NCI-H1092 treated with DMSO at 0.1 percent for 48 hours (cell line): ENCODE measurements at regions not wholly inside any gene's neighbourhood (a gene's known extent, or its start where the extent isn't known, plus 50 kb on each side); places are given as distances from the start of the nearest gene placed in this dataset.
A peak's percentile ranks its signal among the peaks of the same experiment; 100 is the strongest.

ENCODE experiments used
- DNase-seq: peaks from one replicate; lab custom pipeline; 2025; lab: John Stamatoyannopoulos, UW

- DNase-seq = no peak
These were observed 75.6 kb upstream of the BCL11B start for GRCh38 chr14:99347561-99347960.

GRCh38 chr14:99346470-99347080, 74.6 kb upstream of the BCL11B start:
- DNase-seq = no peak

- no peak for DNase-seq
These were observed 73.5 kb upstream of the BCL11B start for GRCh38 chr14:99345472-99345871.

GRCh38 chr14:99344051-99344758, 72.2 kb upstream of the BCL11B start:
- no peak for DNase-seq

DNA sequence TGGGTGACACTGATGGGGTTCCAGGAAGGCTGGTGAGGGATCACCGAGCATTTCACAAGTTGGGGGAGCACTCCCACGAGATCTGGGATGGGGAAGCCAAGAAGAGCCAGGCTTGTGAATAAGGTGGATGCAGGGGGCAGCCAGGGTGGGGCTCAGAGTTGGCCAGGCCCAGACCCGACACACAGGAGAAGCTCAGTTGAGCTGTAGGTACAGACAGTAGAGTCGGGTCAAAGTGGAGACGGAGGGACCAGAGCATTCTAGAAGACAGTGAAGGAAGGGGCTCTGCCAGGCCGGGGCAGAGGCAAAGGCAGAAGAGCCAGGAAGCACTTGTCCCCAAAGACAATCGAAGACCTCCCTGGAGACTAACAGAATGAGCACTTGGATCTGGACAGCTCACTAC, 70.9 kb upstream of the BCL11B start:
- DNase-seq = no peak

GRCh38 chr14:99342204-99342603, 70.2 kb upstream of the BCL11B start:
- no peak for DNase-seq

- no peak for DNase-seq
These were observed 67.6 kb upstream of the BCL11B start for GRCh38 chr14:99339551-99339950.

DNA sequence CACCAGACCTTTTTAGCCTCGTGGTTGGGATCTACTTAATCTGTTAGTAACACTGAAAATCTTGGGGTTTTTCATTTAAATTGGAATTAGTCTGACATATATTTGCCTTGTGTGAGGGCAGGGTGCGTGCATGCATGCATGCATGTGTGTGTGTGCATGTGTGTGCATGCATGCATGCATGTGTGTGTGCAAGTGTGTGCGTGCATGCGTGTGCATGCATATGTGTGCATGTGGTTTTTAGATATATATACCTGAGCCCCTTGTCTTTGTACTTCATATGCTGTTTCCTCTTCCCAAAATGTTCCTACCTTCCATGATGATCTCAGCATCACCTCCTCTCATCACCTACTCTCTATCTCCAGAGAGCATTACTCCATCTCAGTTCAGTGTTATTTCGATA, 66.3 kb upstream of the BCL11B start:
- no peak for DNase-seq

DNA sequence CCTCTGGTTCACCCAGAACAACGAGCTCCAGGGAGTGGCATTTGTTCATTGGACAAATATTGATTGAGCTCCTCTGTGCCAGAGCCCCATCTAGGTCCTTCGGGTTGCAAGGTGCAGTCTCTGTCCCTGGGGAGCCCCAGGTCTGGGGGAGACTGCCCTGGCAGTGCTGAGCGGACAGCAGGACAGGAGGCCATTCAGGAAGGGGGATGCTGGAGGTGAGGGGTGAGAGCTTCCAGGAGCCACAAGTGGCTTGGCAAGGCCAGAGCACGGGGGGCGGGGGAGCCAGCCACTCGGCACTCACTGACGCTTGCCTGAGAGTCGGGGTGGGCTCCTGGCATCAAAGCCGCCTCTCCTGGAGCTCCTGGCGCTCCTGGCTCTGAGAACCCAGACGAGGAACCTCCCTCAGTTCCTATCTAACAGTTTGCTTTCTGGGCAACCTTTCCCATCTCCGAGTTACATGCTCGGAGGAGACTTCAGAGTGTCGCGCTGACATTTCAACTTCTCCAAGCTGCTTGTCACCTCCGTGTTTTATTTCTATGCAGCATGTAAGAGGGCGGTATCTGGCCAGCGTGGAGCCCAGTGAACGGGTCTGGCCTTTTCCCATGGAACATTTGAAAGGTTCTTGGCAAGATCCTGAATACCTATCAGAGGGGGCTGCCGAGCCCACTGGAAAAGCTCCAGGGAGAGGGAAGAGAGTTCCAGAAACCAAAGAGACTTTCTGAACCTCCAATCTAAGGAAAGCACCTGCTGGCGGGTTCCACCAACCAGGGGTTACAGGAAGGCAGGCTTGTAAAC, 62.0 kb upstream of the BCL11B start:
- peak; percentile 69 for DNase-seq

GRCh38 chr14:99333214-99333613, 61.2 kb upstream of the BCL11B start:
- DNase-seq = no peak

DNA sequence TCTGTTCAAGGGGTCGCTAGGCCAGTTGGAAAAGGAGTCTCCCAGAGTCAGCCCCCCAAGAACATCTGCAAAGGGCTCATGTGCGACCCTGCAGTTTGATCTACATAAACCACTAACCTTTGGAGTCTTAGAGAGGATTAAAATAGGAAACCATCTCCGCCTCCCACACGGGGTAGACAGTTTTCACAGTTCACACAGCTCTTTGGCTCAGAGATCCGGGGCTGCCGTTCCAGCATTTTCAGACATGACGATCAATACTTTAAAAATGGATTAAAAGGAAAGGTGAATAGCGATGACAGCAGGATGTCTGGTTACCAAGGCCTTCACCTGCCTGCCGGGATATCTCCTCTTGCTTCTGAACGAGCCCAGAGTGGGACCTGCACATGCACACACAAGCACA, 59.8 kb upstream of the BCL11B start:
- DNase-seq = no peak

- no peak for DNase-seq
These were observed 58.6 kb upstream of the BCL11B start for GRCh38 chr14:99330316-99331240.

DNA sequence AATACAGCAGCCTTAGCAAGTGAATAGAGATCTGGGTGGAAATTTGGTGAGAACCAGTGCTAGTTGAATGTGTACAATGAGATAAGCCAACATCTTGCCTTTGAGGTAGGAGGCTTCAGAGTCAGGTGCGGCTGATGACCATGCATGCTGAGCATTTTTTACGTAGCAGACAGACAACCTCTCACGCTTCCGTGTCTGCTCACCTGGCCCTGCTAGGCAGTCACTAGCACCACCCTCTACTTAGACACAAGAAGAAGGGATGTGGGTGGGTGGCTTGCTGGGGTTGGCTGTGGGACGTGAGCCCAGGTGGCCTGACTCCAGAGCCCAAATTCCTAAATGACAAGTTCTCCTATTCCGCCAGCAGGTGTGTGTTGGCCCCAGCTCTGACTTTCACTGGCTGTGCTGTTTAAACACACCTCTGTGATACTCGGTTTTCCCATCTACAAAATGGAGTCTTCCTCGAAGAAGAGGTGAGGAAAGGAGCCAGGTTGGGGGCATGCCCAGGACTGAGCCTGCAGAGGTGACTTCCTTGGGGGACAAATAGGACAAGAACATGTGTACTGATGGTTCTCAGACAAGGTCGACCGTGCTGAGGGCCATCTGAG, 57.8 kb upstream of the BCL11B start:
- DNase-seq = no peak

GRCh38 chr14:99327458-99328250, 55.7 kb upstream of the BCL11B start:
- DNase-seq = no peak

GRCh38 chr14:99327050-99327449, 55.1 kb upstream of the BCL11B start:
- DNase-seq = no peak

DNA sequence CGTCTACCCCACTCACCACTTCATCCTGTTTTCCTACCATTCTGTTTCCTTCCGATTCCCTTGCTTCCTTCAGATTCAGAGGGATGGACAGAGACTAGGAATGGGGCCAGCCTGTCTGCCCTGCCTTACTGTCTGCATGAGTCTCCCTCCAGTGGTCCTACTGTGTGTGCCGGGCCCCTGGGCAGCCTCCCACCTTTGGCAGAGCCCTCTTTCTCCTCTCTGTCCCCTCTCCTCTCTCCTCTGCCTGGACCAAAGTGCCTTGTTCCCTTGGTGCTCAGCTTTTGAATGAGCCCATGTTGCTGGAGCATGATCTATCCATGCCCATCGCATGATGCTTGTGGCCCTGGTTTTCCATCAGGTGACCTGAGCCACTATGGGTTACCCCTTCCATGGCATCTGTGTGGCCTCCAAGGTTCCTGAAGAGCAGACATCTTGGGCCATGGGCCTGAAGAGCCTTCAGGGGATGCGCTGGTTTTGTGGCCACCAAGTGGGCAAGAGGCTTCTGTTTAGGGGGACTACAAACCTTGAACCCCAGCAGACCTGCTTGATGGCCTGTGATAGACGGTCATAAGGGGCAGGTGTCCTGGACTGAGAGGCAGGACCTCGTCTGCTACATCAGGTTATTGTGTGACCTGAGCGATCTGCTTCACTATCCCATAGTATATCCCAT, 54.2 kb upstream of the BCL11B start:
- no peak for DNase-seq

DNA sequence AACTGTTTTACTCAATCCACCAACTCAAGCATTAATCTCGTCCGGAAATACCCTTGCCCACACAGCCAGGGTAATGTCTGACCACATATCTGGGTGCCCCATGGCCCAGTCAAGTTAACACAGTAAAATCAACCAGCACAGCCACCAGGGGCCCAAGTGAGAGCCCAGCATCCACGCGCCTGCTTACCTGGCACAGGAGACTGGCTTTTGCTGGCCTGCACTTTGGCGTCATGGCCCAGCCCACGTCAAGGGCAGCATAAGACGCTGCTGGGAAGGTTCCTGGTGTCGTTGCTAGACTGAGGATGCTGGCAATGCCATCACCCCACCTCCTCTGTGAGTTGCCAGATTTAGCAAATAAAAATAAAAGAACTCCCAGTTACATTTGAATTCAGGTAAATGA, 53.6 kb upstream of the BCL11B start:
- no peak for DNase-seq

GRCh38 chr14:99325016-99325415, 53.0 kb upstream of the BCL11B start:
- DNase-seq = no peak

DNA sequence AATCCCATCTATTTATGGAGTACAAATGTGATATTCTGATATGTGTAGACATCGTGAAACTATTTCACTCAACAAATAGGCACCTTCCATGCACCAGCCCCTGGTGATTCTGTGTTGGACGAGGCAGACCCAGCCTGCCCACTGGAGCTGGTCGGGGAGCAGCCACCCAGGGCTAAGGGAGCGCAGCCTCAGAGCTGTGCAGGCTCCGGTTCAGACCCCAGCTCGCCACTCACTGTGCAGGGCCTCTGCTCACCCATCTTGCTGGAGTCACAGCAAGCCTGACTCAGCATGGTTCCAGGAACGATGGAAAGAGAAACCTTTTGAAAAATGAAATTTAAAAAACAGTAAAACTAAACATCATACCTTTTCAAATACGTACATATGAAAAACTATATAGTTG, 52.3 kb upstream of the BCL11B start:
- no peak for DNase-seq

- no peak for DNase-seq
These were observed 51.7 kb upstream of the BCL11B start for GRCh38 chr14:99323603-99324185.
